Peyer's patch (tissue), 4 donors: ENCODE measurements at regions not wholly inside any gene's neighbourhood (a gene's known extent, or its start where the extent isn't known, plus 50 kb on each side); places are given as distances from the start of the nearest gene placed in this dataset.

Experiments
- DNase-seq, 3 donors: peaks; one replicate each; pipeline ENCODE4 v3.0.0-alpha.2; 2017 to 2019
- H3K27ac ChIP-seq, 4 donors: fragments of 200-600 bp; sonication (generic); one replicate each; pipeline ENCODE4 v1.5.1; 2016 to 2019
- H3K27me3 ChIP-seq, 2 donors: fragments of 200-600 bp; sonication (generic); one replicate each; pipeline ENCODE4 v1.5.1; 2019
- H3K36me3 ChIP-seq, 3 donors: fragments of 200-600 bp; sonication (generic); one replicate each; pipeline ENCODE4 v1.5.1; 2016 to 2019
- H3K4me1 ChIP-seq, 4 donors: fragments of 200-600 bp; sonication (generic); one replicate each; pipeline ENCODE4 v1.5.1; 2016 to 2019
- H3K4me3 ChIP-seq, 4 donors: fragments of 200-600 bp; sonication (generic); 1 replicate in 3 of 4; 2 replicates in 1 of 4; pipeline ENCODE4 v1.5.1; 2016 to 2019; ENCODE audit warnings: mild to moderate bottlenecking in 1 of 4
- H3K9me3 ChIP-seq, 4 donors: fragments of 200-600 bp; sonication (generic); one replicate each; pipeline ENCODE4 v1.5.1; 2016 to 2019; ENCODE audit warnings: mild to moderate bottlenecking in 1 of 4
- CTCF ChIP-seq, 6 experiments: fragments of 450-650 bp in 4 of 6; fragments of 200-600 bp in 2 of 6; sonication (generic) in 1 of 6; IDR thresholded peaks; one replicate each; pipeline ENCODE4 v1.5.1; 2017 to 2019; ENCODE audit warnings: antibody characterized with exemption in 6 of 6, mild to moderate bottlenecking in 3 of 6, moderate library complexity in 1 of 6
- POLR2A ChIP-seq, 2 donors: fragments of 450-650 bp; IDR thresholded peaks; one replicate each; pipeline ENCODE4 v1.5.1; 2017; ENCODE audit warnings: antibody characterized with exemption in 2 of 2, mild to moderate bottlenecking in 2 of 2, moderate library complexity in 2 of 2

DNA sequence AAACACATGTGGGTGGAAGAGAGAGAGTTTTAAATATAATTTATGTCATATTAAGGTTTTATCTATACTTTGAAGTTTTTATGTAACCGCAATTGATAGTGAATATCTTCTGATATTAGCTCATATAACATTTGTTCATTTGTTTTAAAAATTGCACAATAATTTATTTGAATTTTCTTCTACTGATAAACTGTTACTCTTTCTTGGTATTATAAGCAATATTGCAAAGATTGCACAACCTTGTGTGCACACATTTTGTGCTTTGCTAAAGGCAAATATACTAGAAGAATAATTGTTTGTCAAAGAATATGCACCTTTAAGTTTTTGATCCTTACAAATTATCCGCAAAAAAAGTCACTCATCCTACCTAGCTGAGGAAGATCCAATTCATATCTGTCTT is 275.7 kb downstream of the TLR4 start:
- DNase-seq: no peak
- TF ChIP-seq POLR2A (IDR thresholded peaks at IDR 0.05): no peak
- TF ChIP-seq CTCF (IDR thresholded peaks at IDR 0.05): no peak
- Histone ChIP-seq H3K9me3 (no peaks in the 10 kb centered on the region), H3K27ac (no peak overlapping the region), H3K4me1 (no peaks in the 10 kb centered on the region), H3K27me3 (no peaks in the 10 kb centered on the region), H3K4me3 (no peak overlapping the region), H3K36me3 (no peaks in the 10 kb centered on the region)

DNA sequence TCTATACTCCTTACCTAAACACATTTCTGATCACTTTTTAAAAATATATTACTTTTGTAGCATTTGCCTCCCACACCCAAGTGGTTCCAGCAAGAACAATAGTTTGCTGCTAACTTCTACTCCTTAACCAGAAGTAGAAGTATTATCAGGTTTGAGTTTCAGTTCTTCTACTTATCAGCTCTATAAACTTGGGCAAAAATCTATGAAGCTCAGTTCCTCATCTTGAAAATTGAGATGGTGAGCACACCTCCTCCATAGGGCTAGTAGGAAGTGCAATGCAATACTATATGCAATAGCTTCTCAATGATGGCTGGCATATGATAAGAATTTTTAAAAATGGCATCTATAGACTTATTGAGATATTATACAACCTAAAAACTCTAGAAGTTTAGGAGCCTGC is 283.7 kb downstream of the TLR4 start:
- DNase-seq: no peak
- no peaks in the 10 kb centered on the region for H3K9me3 ChIP-seq
- H3K27ac ChIP-seq: no peak overlapping the region
- no peaks in the 10 kb centered on the region for H3K4me1 ChIP-seq
- H3K4me3 ChIP-seq: no peak overlapping the region
- H3K27me3 ChIP-seq: no peaks in the 10 kb centered on the region
- TF ChIP-seq POLR2A (IDR thresholded peaks at IDR 0.05) (no peak), CTCF (IDR thresholded peaks at IDR 0.05) (no peak)
- H3K36me3 ChIP-seq: no peaks in the 10 kb centered on the region

DNA sequence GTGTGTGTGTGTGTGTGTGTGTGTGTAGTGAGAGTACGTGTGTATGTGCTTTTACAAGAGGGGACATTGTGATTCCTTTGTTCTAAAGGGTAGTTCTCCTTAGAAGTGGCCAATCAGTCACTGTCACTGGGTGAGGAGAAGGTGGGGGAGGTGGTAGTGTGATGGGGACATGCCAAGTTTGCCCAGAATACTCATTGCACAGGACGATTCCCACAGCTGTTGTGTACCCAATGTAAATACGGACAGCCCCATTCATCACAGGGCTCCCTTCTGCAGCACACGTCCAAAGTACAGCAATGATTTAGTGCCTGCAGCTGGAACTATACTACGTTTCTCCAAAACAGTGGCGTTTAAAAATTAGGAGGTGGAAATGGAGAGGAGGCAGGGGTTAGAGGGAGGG is 287.8 kb downstream of the TLR4 start:
- no peak overlapping the region for H3K27ac ChIP-seq
- H3K36me3 ChIP-seq: no peaks in the 10 kb centered on the region
- H3K9me3 ChIP-seq: no peaks in the 10 kb centered on the region
- TF ChIP-seq CTCF (IDR thresholded peaks at IDR 0.05) (no peak), POLR2A (IDR thresholded peaks at IDR 0.05) (no peak)
- no peak overlapping the region for H3K4me3 ChIP-seq
- H3K27me3 ChIP-seq: no peaks in the 10 kb centered on the region
- no peak for DNase-seq
- no peaks in the 10 kb centered on the region for H3K4me1 ChIP-seq

DNA sequence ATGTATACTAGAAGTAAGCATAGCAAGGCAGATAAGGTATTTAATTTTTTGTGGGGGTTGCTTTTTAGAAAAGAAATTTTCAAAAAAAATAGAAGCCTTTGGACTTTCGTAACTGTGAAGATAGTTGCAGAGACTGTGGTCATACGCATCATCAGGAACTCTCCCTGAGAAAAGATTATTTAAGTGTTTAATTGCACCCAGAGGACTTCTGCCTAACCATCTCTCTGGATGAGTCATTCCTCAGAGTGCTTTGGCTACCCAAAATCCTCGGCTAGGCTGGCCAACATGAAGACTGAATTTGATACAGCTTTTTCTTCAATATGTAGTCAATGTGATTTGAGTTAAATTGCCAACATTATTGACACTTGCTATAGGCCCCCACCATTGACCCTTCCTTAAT is 296.4 kb downstream of the TLR4 start:
- DNase-seq: no peak
- H3K9me3 ChIP-seq: no peaks in the 10 kb centered on the region
- TF ChIP-seq CTCF (IDR thresholded peaks at IDR 0.05): no peak
- H3K4me3 ChIP-seq: no peak overlapping the region
- H3K27me3 ChIP-seq: no peaks in the 10 kb centered on the region
- H3K4me1 ChIP-seq: no peaks in the 10 kb centered on the region
- no peaks in the 10 kb centered on the region for H3K36me3 ChIP-seq
- no peak overlapping the region for H3K27ac ChIP-seq

DNA sequence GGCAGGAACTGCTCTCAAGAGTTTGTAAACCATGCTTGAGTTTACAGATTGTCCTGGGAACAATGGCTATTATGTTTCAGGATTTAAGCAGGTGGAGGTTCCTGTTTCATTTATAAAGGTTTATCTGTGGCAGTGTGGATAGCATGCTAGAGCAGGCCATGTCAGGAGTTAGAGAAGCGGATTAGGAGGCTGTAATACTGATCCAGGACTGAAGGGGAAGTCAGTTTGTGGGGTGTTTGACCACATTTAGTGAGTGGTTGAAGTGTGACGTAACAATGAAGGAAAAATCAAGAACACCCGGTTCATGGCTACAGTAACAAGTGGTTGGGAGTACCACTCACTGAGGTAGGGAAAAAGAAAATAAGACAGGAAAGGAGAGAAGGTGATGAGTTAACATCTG is 299.0 kb downstream of the TLR4 start:
- TF ChIP-seq CTCF (IDR thresholded peaks at IDR 0.05) (no peak), POLR2A (IDR thresholded peaks at IDR 0.05) (no peak)
- Histone ChIP-seq H3K27ac (no peak overlapping the region), H3K36me3 (no peaks in the 10 kb centered on the region), H3K9me3 (no peaks in the 10 kb centered on the region), H3K4me3 (no peak overlapping the region), H3K27me3 (no peaks in the 10 kb centered on the region), H3K4me1 (no peaks in the 10 kb centered on the region)
- no peak for DNase-seq

DNA sequence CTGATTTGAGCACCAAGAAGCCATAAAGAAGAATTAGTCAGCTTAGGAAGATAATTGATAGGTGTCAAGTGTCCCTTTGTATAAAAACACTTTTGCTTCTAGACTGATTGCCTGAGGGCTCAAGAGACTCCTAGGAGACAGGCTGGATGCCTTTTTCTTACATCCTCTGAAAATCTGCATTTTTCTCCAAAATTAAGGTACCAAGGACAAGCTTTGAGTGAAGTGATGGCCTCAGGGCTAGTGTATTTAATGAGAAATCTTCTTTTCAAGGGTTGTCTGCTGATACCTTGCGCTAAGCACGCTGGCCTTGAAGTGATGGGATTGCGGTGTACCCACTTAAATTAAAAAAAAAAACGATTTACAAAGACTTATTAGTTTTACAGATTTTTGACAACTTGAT is 304.0 kb downstream of the TLR4 start:
- no peaks in the 10 kb centered on the region for H3K4me1 ChIP-seq
- no peak for DNase-seq
- H3K9me3 ChIP-seq: no peaks in the 10 kb centered on the region
- no peak for TF ChIP-seq POLR2A (IDR thresholded peaks at IDR 0.05)
- TF ChIP-seq CTCF (IDR thresholded peaks at IDR 0.05): no peak
- H3K36me3 ChIP-seq: no peaks in the 10 kb centered on the region
- H3K27ac ChIP-seq: no peak overlapping the region
- H3K27me3 ChIP-seq: no peaks in the 10 kb centered on the region
- no peak overlapping the region for H3K4me3 ChIP-seq
